ENCODE measurements at regions not wholly inside any gene's neighbourhood (a gene's known extent, or its start where the extent isn't known, plus 50 kb on each side); places are given as distances from the start of the nearest gene placed in this dataset.

- no peak for DNase-seq
These were observed 192.6 kb upstream of the HMGA2 start for GRCh38 chr12:65631621-65632111.

- DNase-seq: no peak
These were observed 192.0 kb upstream of the HMGA2 start for GRCh38 chr12:65632131-65632855.

GRCh38 chr12:65634061-65634460 is 190.2 kb upstream of the HMGA2 start:
- no peak for DNase-seq

GRCh38 chr12:65634626-65635331 is 189.5 kb upstream of the HMGA2 start:
- DNase-seq: no peak

GRCh38 chr12:65636436-65636835 is 187.8 kb upstream of the HMGA2 start:
- no peak for DNase-seq

- no peak for DNase-seq
These were observed 187.1 kb upstream of the HMGA2 start for GRCh38 chr12:65637150-65637549.

GRCh38 chr12:65637774-65638173 is 186.5 kb upstream of the HMGA2 start:
- no peak for DNase-seq

- no peak for DNase-seq
These were observed 186.0 kb upstream of the HMGA2 start for GRCh38 chr12:65638324-65638723.

GRCh38 chr12:65640489-65640901 is 183.8 kb upstream of the HMGA2 start:
- no peak for DNase-seq

GRCh38 chr12:65642061-65642661 is 182.1 kb upstream of the HMGA2 start:
- no peak for DNase-seq

GRCh38 chr12:65643171-65643570 is 181.1 kb upstream of the HMGA2 start:
- no peak for DNase-seq

GRCh38 chr12:65643595-65644386 is 180.5 kb upstream of the HMGA2 start:
- no peak for DNase-seq

- no peak for DNase-seq
These were observed 178.1 kb upstream of the HMGA2 start for GRCh38 chr12:65646127-65646643.

GRCh38 chr12:65647074-65647473 is 177.2 kb upstream of the HMGA2 start:
- no peak for DNase-seq

GRCh38 chr12:65648461-65648860 is 175.8 kb upstream of the HMGA2 start:
- DNase-seq: no peak

GRCh38 chr12:65649126-65649525 is 175.2 kb upstream of the HMGA2 start:
- peak; percentile 10 for DNase-seq

- no peak for DNase-seq
These were observed 173.2 kb upstream of the HMGA2 start for GRCh38 chr12:65651060-65651459.

GRCh38 chr12:65653321-65653720 is 171.0 kb upstream of the HMGA2 start:
- DNase-seq: no peak

GRCh38 chr12:65653946-65654629 is 170.2 kb upstream of the HMGA2 start:
- DNase-seq: peak; percentile 17

- DNase-seq: no peak
These were observed 169.2 kb upstream of the HMGA2 start for GRCh38 chr12:65655074-65655493.

- DNase-seq: no peak
These were observed 168.0 kb upstream of the HMGA2 start for GRCh38 chr12:65656156-65656882.

Data from inflammatory macrophage treated with lipopolysaccharide for 4 hours (primary cell).